C4-2B (cell line): ENCODE measurements at regions not wholly inside any gene's neighbourhood (a gene's known extent, or its start where the extent isn't known, plus 50 kb on each side); places are given as distances from the start of the nearest gene placed in this dataset.

Source experiments
- CTCF ChIP-seq: fragments of 450-650 bp; conservative IDR thresholded peaks from 2 replicates; pipeline ENCODE4 v1.5.1; 2017; ENCODE audit warnings: mild to moderate bottlenecking
- ZFX ChIP-seq: fragments of 450-650 bp; IDR thresholded peaks from 2 replicates; pipeline ENCODE4 v1.6.1; 2017

- no peak for TF ChIP-seq CTCF
- no peak for TF ChIP-seq ZFX
Measured at GRCh38 chr6:159578629-159579028, 114.4 kb downstream of the SOD2 start.
